ENCODE measurements at regions not wholly inside any gene's neighbourhood (a gene's known extent, or its start where the extent isn't known, plus 50 kb on each side); places are given as distances from the start of the nearest gene placed in this dataset.

DNA sequence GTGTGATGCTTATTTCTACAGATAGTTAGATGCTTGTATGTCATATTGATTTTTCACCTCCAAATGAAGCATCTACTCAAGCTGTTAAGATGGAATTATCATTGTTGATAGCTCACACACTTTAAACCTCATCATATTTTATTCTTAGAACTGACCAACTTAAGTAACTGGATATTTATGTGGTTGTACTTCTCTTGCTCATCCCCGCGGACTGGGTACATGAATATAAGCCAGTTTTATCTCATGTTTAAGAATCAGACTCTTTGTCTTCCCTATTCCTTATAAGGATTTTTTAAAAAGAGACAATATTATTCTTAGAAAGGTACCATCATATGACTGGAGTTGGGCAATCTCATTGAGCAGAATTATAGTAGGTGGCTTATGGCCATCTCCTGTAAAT, 358.7 kb downstream of the DSC3 start:
- TF ChIP-seq, protein P1, sequence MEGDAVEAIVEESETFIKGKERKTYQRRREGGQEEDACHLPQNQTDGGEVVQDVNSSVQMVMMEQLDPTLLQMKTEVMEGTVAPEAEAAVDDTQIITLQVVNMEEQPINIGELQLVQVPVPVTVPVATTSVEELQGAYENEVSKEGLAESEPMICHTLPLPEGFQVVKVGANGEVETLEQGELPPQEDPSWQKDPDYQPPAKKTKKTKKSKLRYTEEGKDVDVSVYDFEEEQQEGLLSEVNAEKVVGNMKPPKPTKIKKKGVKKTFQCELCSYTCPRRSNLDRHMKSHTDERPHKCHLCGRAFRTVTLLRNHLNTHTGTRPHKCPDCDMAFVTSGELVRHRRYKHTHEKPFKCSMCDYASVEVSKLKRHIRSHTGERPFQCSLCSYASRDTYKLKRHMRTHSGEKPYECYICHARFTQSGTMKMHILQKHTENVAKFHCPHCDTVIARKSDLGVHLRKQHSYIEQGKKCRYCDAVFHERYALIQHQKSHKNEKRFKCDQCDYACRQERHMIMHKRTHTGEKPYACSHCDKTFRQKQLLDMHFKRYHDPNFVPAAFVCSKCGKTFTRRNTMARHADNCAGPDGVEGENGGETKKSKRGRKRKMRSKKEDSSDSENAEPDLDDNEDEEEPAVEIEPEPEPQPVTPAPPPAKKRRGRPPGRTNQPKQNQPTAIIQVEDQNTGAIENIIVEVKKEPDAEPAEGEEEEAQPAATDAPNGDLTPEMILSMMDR (conservative IDR thresholded peaks at IDR 0.05), result no peak
- no peak for TF ChIP-seq ZFX (IDR thresholded peaks at IDR 0.05)
